ENCODE measurements at regions not wholly inside any gene's neighbourhood (a gene's known extent, or its start where the extent isn't known, plus 50 kb on each side); places are given as distances from the start of the nearest gene placed in this dataset.

- Histone ChIP-seq H2BK5ac (ENCODE audit: low read length) (no peak overlapping the region), H3K9ac (ENCODE audit: low read depth, low read length, poor library complexity) (no peak overlapping the region), H3K4me2 (ENCODE audit: insufficient read depth, low read length, poor library complexity, severe bottlenecking) (no peak overlapping the region), H3K9me3 (replicated peaks in 1 of 2; ENCODE audit: control insufficient read depth in 2 of 2, insufficient read depth in 1 of 2, low read depth in 1 of 2, low read length in 2 of 2) (no peaks in the 10 kb centered on the region), H3K36me3 (replicated peaks in 1 of 2; ENCODE audit: control insufficient read depth in 2 of 2, insufficient read depth in 2 of 2, low read length in 2 of 2) (no peaks in the 10 kb centered on the region), H3K27me3 (ENCODE audit: control insufficient read depth in 3 of 3, insufficient read depth in 3 of 3, low read depth in 1 of 3, low read length in 3 of 3) (no peaks in the 10 kb centered on the region), H2BK12ac (ENCODE audit: low read length) (no peak overlapping the region), H3K18ac (ENCODE audit: low read length) (no peak overlapping the region), H3K79me1 (ENCODE audit: low read depth, low read length) (no peaks in the 10 kb centered on the region), H3K4me3 (ENCODE audit: low read length in 2 of 2) (no peak overlapping the region), H3K27ac (replicated peaks; ENCODE audit: low read length) (no peak overlapping the region), H3K14ac (ENCODE audit: low read length) (no peak overlapping the region), H2AFZ (ENCODE audit: low read length) (no peak overlapping the region), H3K4me1 (ENCODE audit: control insufficient read depth in 2 of 2, insufficient read depth in 1 of 2, low read depth in 1 of 2, low read length in 2 of 2) (peaks cover 0 to 2% of the 10 kb centered on the region in 2 donors), H2AK5ac (ENCODE audit: low read depth, low read length) (no peak overlapping the region), H4K91ac (ENCODE audit: low read depth, low read length, poor library complexity) (no peak overlapping the region), H3K4ac (ENCODE audit: low read length) (no peak overlapping the region), H3K23ac (ENCODE audit: low read depth, low read length, poor library complexity) (no peak overlapping the region), H4K8ac (ENCODE audit: low read depth, low read length) (no peak overlapping the region), H2BK120ac (ENCODE audit: low read depth, low read length) (no peak overlapping the region), H2BK15ac (ENCODE audit: low read length) (no peak overlapping the region)
- no peak for DNase-seq (ENCODE audit: low spot score)
- no CpG with 5 or more reads among the region's 3 CpGs for WGBS, 2 donors (ENCODE audit: extremely low coverage in 2 of 2, insufficient read length in 2 of 2, insufficient replicate concordance in 1 of 2)
These were observed 206.1 kb upstream of the LRIG1 start for GRCh38 chr3:66706890-66707289.

DNA sequence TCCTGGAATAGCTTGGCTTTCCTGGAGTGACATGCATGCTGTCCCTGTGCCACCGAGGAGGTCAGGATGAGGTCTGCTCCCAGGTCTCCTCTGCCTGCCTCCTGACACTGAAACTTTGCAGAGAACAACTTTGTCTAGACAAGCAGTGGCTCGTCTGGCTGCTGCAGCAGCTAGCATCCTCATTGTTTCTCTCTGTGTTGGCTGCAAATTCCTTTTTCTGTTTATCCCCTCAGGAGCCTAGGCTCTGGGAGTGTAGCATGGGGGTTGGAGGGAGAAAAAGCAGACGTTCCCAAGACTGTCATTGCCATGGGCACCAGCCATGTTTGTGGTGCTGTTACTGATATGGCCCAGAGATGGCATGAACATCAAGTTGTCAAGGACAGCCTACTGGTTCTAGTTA is 208.7 kb upstream of the LRIG1 start:
- Histone ChIP-seq H4K91ac (ENCODE audit: low read depth, low read length, poor library complexity) (no peak overlapping the region), H3K4me2 (ENCODE audit: insufficient read depth, low read length, poor library complexity, severe bottlenecking) (no peak overlapping the region), H2BK120ac (ENCODE audit: low read depth, low read length) (no peak overlapping the region), H2BK15ac (ENCODE audit: low read length) (no peak overlapping the region), H3K4me3 (ENCODE audit: low read length in 2 of 2) (no peak overlapping the region), H3K14ac (ENCODE audit: low read length) (no peak overlapping the region), H2AFZ (ENCODE audit: low read length) (peak overlapping the region; percentile 34), H3K9me3 (replicated peaks in 1 of 2; ENCODE audit: control insufficient read depth in 2 of 2, insufficient read depth in 1 of 2, low read depth in 1 of 2, low read length in 2 of 2) (no peaks in the 10 kb centered on the region), H2BK12ac (ENCODE audit: low read length) (no peak overlapping the region), H3K4ac (ENCODE audit: low read length) (no peak overlapping the region), H3K23ac (ENCODE audit: low read depth, low read length, poor library complexity) (no peak overlapping the region), H2AK5ac (ENCODE audit: low read depth, low read length) (no peak overlapping the region), H3K79me1 (ENCODE audit: low read depth, low read length) (no peaks in the 10 kb centered on the region), H3K36me3 (replicated peaks in 1 of 2; ENCODE audit: control insufficient read depth in 2 of 2, insufficient read depth in 2 of 2, low read length in 2 of 2) (no peaks in the 10 kb centered on the region), H4K8ac (ENCODE audit: low read depth, low read length) (no peak overlapping the region), H3K27me3 (ENCODE audit: control insufficient read depth in 3 of 3, insufficient read depth in 3 of 3, low read depth in 1 of 3, low read length in 3 of 3) (no peaks in the 10 kb centered on the region), H3K9ac (ENCODE audit: low read depth, low read length, poor library complexity) (no peak overlapping the region), H3K4me1 (ENCODE audit: control insufficient read depth in 2 of 2, insufficient read depth in 1 of 2, low read depth in 1 of 2, low read length in 2 of 2) (peaks cover 0 to 2% of the 10 kb centered on the region in 2 donors), H3K18ac (ENCODE audit: low read length) (no peak overlapping the region), H2BK5ac (ENCODE audit: low read length) (no peak overlapping the region), H3K27ac (replicated peaks; ENCODE audit: low read length) (no peak overlapping the region)
- WGBS, 2 donors (ENCODE audit: extremely low coverage in 2 of 2, insufficient read length in 2 of 2, insufficient replicate concordance in 1 of 2) = no CpG with 5 or more reads among the region's 3 CpGs
- DNase-seq (ENCODE audit: low spot score) = no peak

DNA sequence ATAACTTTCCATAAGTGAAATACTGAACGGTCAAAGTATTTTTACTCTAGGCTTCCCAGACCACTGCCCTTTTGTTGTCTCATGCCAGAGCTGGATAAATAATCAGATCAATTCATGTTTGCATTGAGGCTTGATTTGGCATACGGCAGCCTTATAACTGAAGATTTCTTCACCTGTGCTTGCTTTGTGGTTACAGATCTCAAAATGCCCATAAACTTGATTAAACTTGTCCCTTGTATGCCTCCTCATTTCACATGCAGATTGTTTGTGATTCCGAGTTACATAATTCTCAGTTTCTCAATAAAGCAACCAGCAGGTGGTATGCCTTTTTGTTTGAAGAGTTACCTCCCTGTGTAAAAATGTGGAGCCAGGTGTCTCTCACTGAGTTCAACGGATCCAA is 211.4 kb upstream of the LRIG1 start:
- Histone ChIP-seq H2AK5ac (ENCODE audit: low read depth, low read length) (no peak overlapping the region), H3K14ac (ENCODE audit: low read length) (no peak overlapping the region), H3K36me3 (replicated peaks in 1 of 2; ENCODE audit: control insufficient read depth in 2 of 2, insufficient read depth in 2 of 2, low read length in 2 of 2) (no peaks in the 10 kb centered on the region), H3K9me3 (replicated peaks in 1 of 2; ENCODE audit: control insufficient read depth in 2 of 2, insufficient read depth in 1 of 2, low read depth in 1 of 2, low read length in 2 of 2) (peaks cover 0 to 3% of the 10 kb centered on the region in 2 donors), H3K4me3 (ENCODE audit: low read length in 2 of 2) (no peak overlapping the region), H3K23ac (ENCODE audit: low read depth, low read length, poor library complexity) (no peak overlapping the region), H3K18ac (ENCODE audit: low read length) (no peak overlapping the region), H3K27me3 (ENCODE audit: control insufficient read depth in 3 of 3, insufficient read depth in 3 of 3, low read depth in 1 of 3, low read length in 3 of 3) (no peaks in the 10 kb centered on the region), H4K91ac (ENCODE audit: low read depth, low read length, poor library complexity) (no peak overlapping the region), H2BK15ac (ENCODE audit: low read length) (no peak overlapping the region), H2AFZ (ENCODE audit: low read length) (no peak overlapping the region), H3K27ac (replicated peaks; ENCODE audit: low read length) (no peak overlapping the region), H3K79me1 (ENCODE audit: low read depth, low read length) (no peaks in the 10 kb centered on the region), H2BK12ac (ENCODE audit: low read length) (no peak overlapping the region), H3K4ac (ENCODE audit: low read length) (no peak overlapping the region), H2BK120ac (ENCODE audit: low read depth, low read length) (no peak overlapping the region), H3K4me2 (ENCODE audit: insufficient read depth, low read length, poor library complexity, severe bottlenecking) (no peak overlapping the region), H3K9ac (ENCODE audit: low read depth, low read length, poor library complexity) (no peak overlapping the region), H2BK5ac (ENCODE audit: low read length) (no peak overlapping the region), H4K8ac (ENCODE audit: low read depth, low read length) (no peak overlapping the region), H3K4me1 (ENCODE audit: control insufficient read depth in 2 of 2, insufficient read depth in 1 of 2, low read depth in 1 of 2, low read length in 2 of 2) (peaks cover 0 to 2% of the 10 kb centered on the region in 2 donors)
- WGBS, 2 donors (ENCODE audit: extremely low coverage in 2 of 2, insufficient read length in 2 of 2, insufficient replicate concordance in 1 of 2) = no CpG with 5 or more reads among the region's 4 CpGs
- no peak for DNase-seq (ENCODE audit: low spot score)

DNA sequence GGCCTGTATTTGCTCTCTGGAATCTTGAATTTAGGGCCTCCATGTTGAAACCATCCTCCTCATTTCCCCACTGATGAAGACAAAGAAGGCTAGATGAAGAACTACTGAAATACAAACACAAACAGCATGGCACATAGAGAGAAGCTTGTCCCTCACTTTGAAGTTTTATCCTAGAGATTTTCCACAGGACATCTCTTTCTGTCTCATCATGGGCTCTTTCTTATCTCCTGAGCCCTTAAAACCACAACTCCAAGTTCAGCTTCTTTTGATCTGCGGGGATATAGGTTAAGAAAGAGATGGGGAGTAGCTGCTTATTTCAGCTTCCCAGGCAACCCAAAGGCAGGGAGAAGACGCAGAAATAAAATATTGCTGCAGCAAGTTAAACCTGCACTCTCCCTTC is 213.1 kb upstream of the LRIG1 start:
- no peak overlapping the region for H2AK5ac ChIP-seq (ENCODE audit: low read depth, low read length)
- DNase-seq (ENCODE audit: low spot score) = no peak
- H2BK120ac ChIP-seq (ENCODE audit: low read depth, low read length) = no peak overlapping the region
- no peaks in the 10 kb centered on the region for H3K36me3 ChIP-seq (replicated peaks in 1 of 2; ENCODE audit: control insufficient read depth in 2 of 2, insufficient read depth in 2 of 2, low read length in 2 of 2)
- H3K4me3 ChIP-seq (ENCODE audit: low read length in 2 of 2) = no peak overlapping the region
- no peak overlapping the region for H4K8ac ChIP-seq (ENCODE audit: low read depth, low read length)
- no peak overlapping the region for H2BK12ac ChIP-seq (ENCODE audit: low read length)
- no peak overlapping the region for H3K4me2 ChIP-seq (ENCODE audit: insufficient read depth, low read length, poor library complexity, severe bottlenecking)
- H2BK15ac ChIP-seq (ENCODE audit: low read length) = no peak overlapping the region
- no peak overlapping the region for H4K91ac ChIP-seq (ENCODE audit: low read depth, low read length, poor library complexity)
- peaks cover 0 to 2% of the 10 kb centered on the region in 2 donors for H3K4me1 ChIP-seq (ENCODE audit: control insufficient read depth in 2 of 2, insufficient read depth in 1 of 2, low read depth in 1 of 2, low read length in 2 of 2)
- H2AFZ ChIP-seq (ENCODE audit: low read length) = no peak overlapping the region
- no peak overlapping the region for H3K14ac ChIP-seq (ENCODE audit: low read length)
- H3K27me3 ChIP-seq (ENCODE audit: control insufficient read depth in 3 of 3, insufficient read depth in 3 of 3, low read depth in 1 of 3, low read length in 3 of 3) = no peaks in the 10 kb centered on the region
- peaks cover 0 to 3% of the 10 kb centered on the region in 2 donors for H3K9me3 ChIP-seq (replicated peaks in 1 of 2; ENCODE audit: control insufficient read depth in 2 of 2, insufficient read depth in 1 of 2, low read depth in 1 of 2, low read length in 2 of 2)
- no peak overlapping the region for H3K27ac ChIP-seq (replicated peaks; ENCODE audit: low read length)
- H3K18ac ChIP-seq (ENCODE audit: low read length) = no peak overlapping the region
- no peaks in the 10 kb centered on the region for H3K79me1 ChIP-seq (ENCODE audit: low read depth, low read length)
- no CpG with 5 or more reads among the region's 2 CpGs for WGBS, 2 donors (ENCODE audit: extremely low coverage in 2 of 2, insufficient read length in 2 of 2, insufficient replicate concordance in 1 of 2)
- no peak overlapping the region for H3K9ac ChIP-seq (ENCODE audit: low read depth, low read length, poor library complexity)
- no peak overlapping the region for H3K4ac ChIP-seq (ENCODE audit: low read length)
- no peak overlapping the region for H2BK5ac ChIP-seq (ENCODE audit: low read length)
- no peak overlapping the region for H3K23ac ChIP-seq (ENCODE audit: low read depth, low read length, poor library complexity)

Data from neuronal stem cell (in vitro differentiated cells).